ENCODE measurements at regions not wholly inside any gene's neighbourhood (a gene's known extent, or its start where the extent isn't known, plus 50 kb on each side); places are given as distances from the start of the nearest gene placed in this dataset.

- TF ChIP-seq POLR2AphosphoS5 (IDR thresholded peaks at IDR 0.05) (no peak), CTCF (IDR thresholded peaks at IDR 0.05) (no peak), POLR2A (IDR thresholded peaks at IDR 0.05) (no peak)
Measured at GRCh38 chr10:69732826-69733150, 68.9 kb upstream of the COL13A1 start.
